Endothelial cell of umbilical vein (primary cell): ENCODE measurements at regions not wholly inside any gene's neighbourhood (a gene's known extent, or its start where the extent isn't known, plus 50 kb on each side); places are given as distances from the start of the nearest gene placed in this dataset.

ENCODE experiments used
- BruUV-seq: library from RNA; stranded (reverse); fragments of 400-500 nt; replicated peaks from 2 replicates; lab custom pipeline; 2021; lab: Mats Ljungman, UMichigan
- CTCF ChIA-PET: fragments of 300-600, 350-600 bp; sonication (Branson Sonifier 250); formaldehyde crosslinking; loops from one replicate; lab custom pipeline; 2021; ENCODE audit warnings: antibody characterized with exemption, inconsistent platforms; lab: Charles Lee
- POLR2A ChIA-PET: fragments of 300-600, 350-600 bp; sonication (Branson Sonifier 250); formaldehyde crosslinking; loops from one replicate; lab custom pipeline; 2021; ENCODE audit warnings: antibody characterized with exemption, inconsistent platforms; lab: Charles Lee
- DNase-seq: peaks from one replicate; pipeline ENCODE4 v3.0.0-alpha.2; 2011; ENCODE audit warnings: low read depth, low spot score
- FAIRE-seq: peaks from 2 replicates; lab custom pipeline; 2011; peaks lifted over from hg19 to GRCh38; lab: Jason Lieb, UNC
- H2AFZ ChIP-seq: 2 replicates; pipeline ENCODE4 v1.6.0; 2012; ENCODE audit warnings: low read depth, low read length, control low read depth, inconsistent platforms
- H3K27ac ChIP-seq: 2 replicates; pipeline ENCODE4 v1.5.1; 2011; ENCODE audit warnings: low read depth, mild to moderate bottlenecking, control low read depth, low read length, moderate library complexity; ENCODE audit not compliant: insufficient read depth
- H3K27me3 ChIP-seq, 2 experiments: 2 replicates each; pipeline versions ENCODE4 v1.6.0 to v1.6.1; 2011; ENCODE audit warnings: low read length in 2 of 2, mixed read lengths in 1 of 2; ENCODE audit not compliant: control insufficient read depth in 2 of 2, insufficient read depth in 2 of 2
- H3K36me3 ChIP-seq, 2 experiments: 2 replicates in 1 of 2; 3 replicates in 1 of 2; pipeline ENCODE4 v1.5.1; 2011; ENCODE audit warnings: low read length in 2 of 2, mild to moderate bottlenecking in 1 of 2, moderate library complexity in 1 of 2; ENCODE audit not compliant: control insufficient read depth in 2 of 2, insufficient read depth in 2 of 2; ENCODE audit errors: extremely low read depth in 1 of 2
- H3K4me1 ChIP-seq: 3 replicates; pipeline ENCODE4 v1.5.1; 2011; ENCODE audit warnings: mild to moderate bottlenecking, low read length; ENCODE audit not compliant: control insufficient read depth, insufficient read depth; ENCODE audit errors: extremely low read depth
- H3K4me2 ChIP-seq: 2 replicates; pipeline ENCODE4 v1.6.1; 2011; ENCODE audit warnings: low read length, control low read depth, mixed read lengths; ENCODE audit not compliant: insufficient read depth
- H3K4me3 ChIP-seq, 3 experiments: fragments of 200-600 bp in 1 of 3; sonication (generic), shearing (Covaris generic) in 1 of 3; replicated peaks in 1 of 3; 2 replicates each; pipeline ENCODE4 v1.5.1; 2011 to 2016; ENCODE audit warnings: control low read depth in 3 of 3, low read length in 3 of 3, mild to moderate bottlenecking in 2 of 3, inconsistent platforms in 1 of 3, low read depth in 1 of 3, moderate library complexity in 1 of 3; ENCODE audit not compliant: insufficient read depth in 1 of 3
- H3K79me2 ChIP-seq: 2 replicates; pipeline ENCODE4 v1.6.0; 2012; ENCODE audit warnings: low read length, inconsistent platforms; ENCODE audit not compliant: control insufficient read depth, insufficient read depth
- H3K9ac ChIP-seq: replicated peaks from 2 replicates; pipeline ENCODE3; 2011; ENCODE audit warnings: low read length, control low read depth; ENCODE audit not compliant: insufficient read depth; ENCODE audit errors: extremely low read depth
- H3K9me1 ChIP-seq: replicated peaks from 3 replicates; pipeline ENCODE4 v1.6.0; 2011; ENCODE audit warnings: mild to moderate bottlenecking, low read length; ENCODE audit not compliant: control insufficient read depth, insufficient read depth; ENCODE audit errors: extremely low read depth
- H3K9me3 ChIP-seq: replicated peaks from 2 replicates; pipeline ENCODE4 v1.5.1; 2012; ENCODE audit warnings: low read length, inconsistent platforms; ENCODE audit not compliant: control insufficient read depth, insufficient read depth
- H4K20me1 ChIP-seq: replicated peaks from 2 replicates; pipeline ENCODE3; 2011; ENCODE audit warnings: mild to moderate bottlenecking, low read length; ENCODE audit not compliant: control insufficient read depth, insufficient read depth; ENCODE audit errors: extremely low read depth
- EZH2 ChIP-seq: IDR thresholded peaks from 2 replicates; pipeline ENCODE4 v1.6.1; 2012; ENCODE audit warnings: borderline replicate concordance, low read depth, mild to moderate bottlenecking, moderate library complexity, low read length, inconsistent platforms; ENCODE audit not compliant: severe bottlenecking
- FOS ChIP-seq: IDR thresholded peaks from 2 replicates; pipeline ENCODE4 v1.6.1; 2011; ENCODE audit warnings: mild to moderate bottlenecking, low read length, moderate library complexity, borderline replicate concordance; ENCODE audit not compliant: insufficient read depth
- GATA2 ChIP-seq: IDR thresholded peaks from 2 replicates; pipeline ENCODE4 v1.7.0; 2011; ENCODE audit warnings: low read depth, mild to moderate bottlenecking, moderate library complexity, mixed read lengths, low read length; ENCODE audit not compliant: insufficient read length, insufficient read depth
- JUN ChIP-seq: IDR thresholded peaks from 2 replicates; pipeline ENCODE4 v1.6.1; 2011; ENCODE audit warnings: borderline replicate concordance, low read depth; ENCODE audit not compliant: insufficient read length, insufficient read depth
- MYC ChIP-seq: IDR thresholded peaks from one replicate; pipeline ENCODE4 v1.6.1; 2011; ENCODE audit warnings: mild to moderate bottlenecking, low read depth, low read length
- POLR2A ChIP-seq: IDR thresholded peaks from 2 replicates; pipeline ENCODE4 v1.6.1; 2012; ENCODE audit warnings: low read depth, mild to moderate bottlenecking, control low read depth, low read length
- POLR2AphosphoS5 ChIP-seq: IDR thresholded peaks from 2 replicates; pipeline ENCODE4 v1.6.1; 2012; ENCODE audit warnings: low read depth, mild to moderate bottlenecking, control low read depth, low read length, moderate library complexity; ENCODE audit not compliant: insufficient read depth
- dilution Hi-C: fragments of 300-500 bp; cut with MboI; formaldehyde crosslinking; loops from one replicate; pipeline ENCODE4 v1.15.0; 2019; ENCODE audit warnings: low sequenced_read_pairs; ENCODE audit not compliant: extremely low pct_ligation_motif_present
- intact Hi-C: fragments of 100-400 bp; cut with micrococcal nuclease; formaldehyde crosslinking; loops from one replicate; pipeline ENCODE4 v1.10.0; 2022
- TF ChIP-seq, protein P1 (sequence below): IDR thresholded peaks from 2 replicates; pipeline ENCODE4 v1.6.1; 2011; ENCODE audit not compliant: insufficient read depth, insufficient read length
- TF ChIP-seq, protein P2 (sequence below), 2 donors: IDR thresholded peaks; 1 replicate in 1 of 2; 2 replicates in 1 of 2; pipeline ENCODE4 v1.5.1; 2011; ENCODE audit warnings: low read length in 2 of 2, mild to moderate bottlenecking in 2 of 2, moderate library complexity in 2 of 2, control low read depth in 1 of 2, inconsistent platforms in 1 of 2, low read depth in 1 of 2; ENCODE audit not compliant: insufficient read depth in 1 of 2; ENCODE audit errors: extremely low read depth in 1 of 2

DNA sequence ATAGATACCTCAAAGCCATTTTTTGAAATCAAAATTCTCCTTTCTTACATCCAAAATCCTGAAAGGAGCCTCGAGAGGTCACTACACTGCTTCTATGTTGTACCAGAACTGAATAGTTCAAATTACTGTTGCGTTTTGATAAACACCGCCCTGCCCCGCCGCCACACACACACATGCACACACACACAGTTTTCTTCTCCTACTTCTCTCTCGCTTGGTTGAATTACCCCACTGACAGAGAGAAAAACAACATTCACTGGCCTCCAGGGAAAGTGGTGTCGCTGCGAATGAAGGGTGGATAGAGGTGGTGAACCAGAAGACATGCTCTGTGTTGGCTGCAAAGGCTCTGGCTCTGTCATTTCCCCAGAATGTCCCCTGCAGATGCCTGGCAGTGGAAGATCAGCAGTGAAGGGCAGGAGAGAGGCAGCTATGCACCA lies 183.4 kb upstream of the RFC3 start:
- DNase-seq, result no peak
- no peaks in the 10 kb centered on the region for H3K9me1 ChIP-seq
- no peaks in the 10 kb centered on the region for H3K36me3 ChIP-seq
- no peaks in the 10 kb centered on the region for H3K4me1 ChIP-seq
- no peak overlapping the region for H3K4me3 ChIP-seq
- intact Hi-C loops, result no loop called here
- POLR2A ChIA-PET, result no interaction called here
- dilution Hi-C loops, result no loop called here
- FAIRE-seq, result no peak
- no peak overlapping the region for H3K4me2 ChIP-seq
- TF ChIP-seq, protein P1, sequence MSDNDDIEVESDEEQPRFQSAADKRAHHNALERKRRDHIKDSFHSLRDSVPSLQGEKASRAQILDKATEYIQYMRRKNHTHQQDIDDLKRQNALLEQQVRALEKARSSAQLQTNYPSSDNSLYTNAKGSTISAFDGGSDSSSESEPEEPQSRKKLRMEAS, result no peak
- TF ChIP-seq EZH2, result no peak
- no peak for TF ChIP-seq JUN
- no peak for TF ChIP-seq FOS
- TF ChIP-seq, protein P2, sequence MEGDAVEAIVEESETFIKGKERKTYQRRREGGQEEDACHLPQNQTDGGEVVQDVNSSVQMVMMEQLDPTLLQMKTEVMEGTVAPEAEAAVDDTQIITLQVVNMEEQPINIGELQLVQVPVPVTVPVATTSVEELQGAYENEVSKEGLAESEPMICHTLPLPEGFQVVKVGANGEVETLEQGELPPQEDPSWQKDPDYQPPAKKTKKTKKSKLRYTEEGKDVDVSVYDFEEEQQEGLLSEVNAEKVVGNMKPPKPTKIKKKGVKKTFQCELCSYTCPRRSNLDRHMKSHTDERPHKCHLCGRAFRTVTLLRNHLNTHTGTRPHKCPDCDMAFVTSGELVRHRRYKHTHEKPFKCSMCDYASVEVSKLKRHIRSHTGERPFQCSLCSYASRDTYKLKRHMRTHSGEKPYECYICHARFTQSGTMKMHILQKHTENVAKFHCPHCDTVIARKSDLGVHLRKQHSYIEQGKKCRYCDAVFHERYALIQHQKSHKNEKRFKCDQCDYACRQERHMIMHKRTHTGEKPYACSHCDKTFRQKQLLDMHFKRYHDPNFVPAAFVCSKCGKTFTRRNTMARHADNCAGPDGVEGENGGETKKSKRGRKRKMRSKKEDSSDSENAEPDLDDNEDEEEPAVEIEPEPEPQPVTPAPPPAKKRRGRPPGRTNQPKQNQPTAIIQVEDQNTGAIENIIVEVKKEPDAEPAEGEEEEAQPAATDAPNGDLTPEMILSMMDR (IDR thresholded peaks at IDR 0.05; ENCODE audit: extremely low read depth in 1 of 2, insufficient read depth in 1 of 2, low read depth in 1 of 2, low read length in 2 of 2), result no peak
- TF ChIP-seq MYC, result no peak
- TF ChIP-seq POLR2AphosphoS5, result no peak
- TF ChIP-seq POLR2A, result no peak
- TF ChIP-seq GATA2, result no peak
- no peak overlapping the region for H3K27ac ChIP-seq
- no TSS peak for BruUV-seq
- H4K20me1 ChIP-seq, result no peaks in the 10 kb centered on the region
- no peaks in the 10 kb centered on the region for H3K27me3 ChIP-seq
- no peaks in the 10 kb centered on the region for H3K79me2 ChIP-seq
- H3K9ac ChIP-seq, result no peak overlapping the region
- CTCF ChIA-PET, result no interaction called here
- no peaks in the 10 kb centered on the region for H3K9me3 ChIP-seq
- H2AFZ ChIP-seq, result no peak overlapping the region
